Caco-2 (cell line): ENCODE measurements at regions not wholly inside any gene's neighbourhood (a gene's known extent, or its start where the extent isn't known, plus 50 kb on each side); places are given as distances from the start of the nearest gene placed in this dataset.

ENCODE experiments used
- BruUV-seq: library from RNA; stranded (reverse); fragments of 400-500 nt; replicated peaks from 2 replicates; lab custom pipeline; 2021; lab: Mats Ljungman, UMichigan
- CTCF ChIA-PET: fragments of 300-600 bp; sonication (Branson Sonifier 250); formaldehyde crosslinking; loops from one replicate; lab custom pipeline; 2022; ENCODE audit warnings: antibody characterized with exemption; lab: Charles Lee
- POLR2A ChIA-PET: fragments of 300-600 bp; sonication (Branson Sonifier 250); formaldehyde crosslinking; loops from one replicate; lab custom pipeline; 2022; ENCODE audit warnings: antibody characterized with exemption; lab: Charles Lee
- DNase-seq, 2 experiments: peaks; one replicate each; pipeline versions ENCODE4 v3.0.0 to v3.0.0-alpha.2; 2020 to 2022
- H3K27me3 ChIP-seq: replicated peaks from 2 replicates; pipeline ENCODE4 v1.6.0; 2011; ENCODE audit warnings: low read length; ENCODE audit not compliant: control insufficient read depth, insufficient read depth
- H3K36me3 ChIP-seq: 2 replicates; pipeline ENCODE4 v1.5.1; 2011; ENCODE audit warnings: low read length; ENCODE audit not compliant: control insufficient read depth, insufficient read depth
- H3K4me1 ChIP-seq: fragments of 250-450 bp; sonication (Bioruptor Pico); 2 replicates; pipeline ENCODE4 v1.5.1; 2020; ENCODE audit warnings: mild to moderate bottlenecking
- H3K4me3 ChIP-seq: 2 replicates; pipeline ENCODE4 v1.5.1; 2011; ENCODE audit warnings: low read depth, mild to moderate bottlenecking, control low read depth, low read length
- H3K9me3 ChIP-seq: fragments of 250-450 bp; sonication (Bioruptor Pico); 2 replicates; pipeline ENCODE4 v1.5.1; 2020; ENCODE audit warnings: mild to moderate bottlenecking, moderate library complexity
- H3K27ac Mint-ChIP-seq: one replicate; pipeline ENCODE4 v1.8.0; 2022; ENCODE audit warnings: mixed read lengths; ENCODE audit not compliant: unreplicated experiment
- H3K27me3 Mint-ChIP-seq: one replicate; pipeline ENCODE4 v1.8.0; 2022; ENCODE audit warnings: mixed read lengths; ENCODE audit not compliant: insufficient read depth, unreplicated experiment
- H3K36me3 Mint-ChIP-seq: one replicate; pipeline ENCODE4 v1.8.0; 2022; ENCODE audit warnings: mild to moderate bottlenecking, mixed read lengths; ENCODE audit not compliant: insufficient read depth, unreplicated experiment
- H3K4me1 Mint-ChIP-seq: one replicate; pipeline ENCODE4 v1.8.0; 2022; ENCODE audit warnings: low read depth, mixed read lengths; ENCODE audit not compliant: unreplicated experiment
- H3K4me3 Mint-ChIP-seq: one replicate; pipeline ENCODE4 v1.8.0; 2022; ENCODE audit warnings: mild to moderate bottlenecking, moderate library complexity, mixed read lengths; ENCODE audit not compliant: unreplicated experiment
- H3K9me3 Mint-ChIP-seq: one replicate; pipeline ENCODE4 v1.8.0; 2022; ENCODE audit warnings: mixed read lengths; ENCODE audit not compliant: unreplicated experiment
- CTCF ChIP-seq, 2 experiments: fragments of 200-600 bp in 1 of 2; IDR thresholded peaks; 1 replicate in 1 of 2; 2 replicates in 1 of 2; pipeline versions ENCODE4 v1.5.1 to v1.8.0; 2011 to 2022; ENCODE audit warnings: antibody characterized with exemption in 1 of 2, control low read depth in 1 of 2, inconsistent platforms in 1 of 2, low read depth in 1 of 2, low read length in 1 of 2, mild to moderate bottlenecking in 1 of 2, moderate library complexity in 1 of 2; ENCODE audit not compliant: insufficient read depth in 1 of 2, severe bottlenecking in 1 of 2, unreplicated experiment in 1 of 2
- intact Hi-C: fragments of 100-400 bp; cut with micrococcal nuclease; formaldehyde crosslinking; loops from one replicate; pipeline ENCODE4 v1.10.0; 2022; ENCODE audit not compliant: unreplicated experiment

GRCh38 chr5:33277061-33277650 lies 163.6 kb upstream of the TARS1 start:
- H3K4me3 Mint-ChIP-seq, result no peak overlapping the region
- Histone ChIP-seq H3K4me3 (no peak overlapping the region), H3K9me3 (no peaks in the 10 kb centered on the region), H3K36me3 (no peaks in the 10 kb centered on the region), H3K4me1 (no peaks in the 10 kb centered on the region), H3K27me3 (no peaks in the 10 kb centered on the region)
- ChIA-PET POLR2A (no interaction called here), CTCF (no interaction called here)
- TF ChIP-seq CTCF (IDR thresholded peaks at IDR 0.05; ENCODE audit: insufficient read depth in 1 of 2, low read depth in 1 of 2, low read length in 1 of 2, severe bottlenecking in 1 of 2, unreplicated experiment in 1 of 2), result no peak
- H3K9me3 Mint-ChIP-seq, result no peaks in the 10 kb centered on the region
- no TSS peak for BruUV-seq
- H3K36me3 Mint-ChIP-seq, result no peaks in the 10 kb centered on the region
- no peak for DNase-seq
- H3K4me1 Mint-ChIP-seq, result no peaks in the 10 kb centered on the region
- peaks cover 15% of the 10 kb centered on the region for H3K27me3 Mint-ChIP-seq
- no peak overlapping the region for H3K27ac Mint-ChIP-seq
- intact Hi-C loops, result no loop called here

- H3K4me3 ChIP-seq, result no peak overlapping the region
Measured at GRCh38 chr5:33281431-33281843, 159.3 kb upstream of the TARS1 start.

GRCh38 chr5:33282157-33282556 lies 158.6 kb upstream of the TARS1 start:
- CTCF ChIA-PET, result interaction anchor here (0.7 kb wide), 1 partner anchor 18 kb away, joined by 3 read pairs; no protein-coding TSS in a partner anchor
- Histone ChIP-seq H3K9me3 (no peaks in the 10 kb centered on the region), H3K4me3 (no peak overlapping the region), H3K27me3 (no peaks in the 10 kb centered on the region), H3K36me3 (no peaks in the 10 kb centered on the region), H3K4me1 (no peaks in the 10 kb centered on the region)
- DNase-seq, result no peak
- intact Hi-C loops, result no loop called here
- no peaks in the 10 kb centered on the region for H3K4me1 Mint-ChIP-seq
- no peak for TF ChIP-seq CTCF (IDR thresholded peaks at IDR 0.05; ENCODE audit: insufficient read depth in 1 of 2, low read depth in 1 of 2, low read length in 1 of 2, severe bottlenecking in 1 of 2, unreplicated experiment in 1 of 2)
- peaks cover 10% of the 10 kb centered on the region for H3K27me3 Mint-ChIP-seq
- no peaks in the 10 kb centered on the region for H3K36me3 Mint-ChIP-seq
- H3K9me3 Mint-ChIP-seq, result no peaks in the 10 kb centered on the region
- BruUV-seq, result no TSS peak
- H3K4me3 Mint-ChIP-seq, result no peak overlapping the region
- no peak overlapping the region for H3K27ac Mint-ChIP-seq
- POLR2A ChIA-PET, result no interaction called here

More at GRCh38 chr5:33281431-33281843, 159.3 kb upstream of the TARS1 start:
- TF ChIP-seq CTCF (IDR thresholded peaks at IDR 0.05; ENCODE audit: insufficient read depth in 1 of 2, low read depth in 1 of 2, low read length in 1 of 2, severe bottlenecking in 1 of 2, unreplicated experiment in 1 of 2), result no peak
- Histone ChIP-seq H3K27me3 (no peaks in the 10 kb centered on the region), H3K4me1 (no peaks in the 10 kb centered on the region), H3K36me3 (no peaks in the 10 kb centered on the region), H3K9me3 (no peaks in the 10 kb centered on the region)
- peaks cover 16% of the 10 kb centered on the region for H3K27me3 Mint-ChIP-seq
- CTCF ChIA-PET, result no interaction called here
- intact Hi-C loops, result no loop called here
- H3K36me3 Mint-ChIP-seq, result no peaks in the 10 kb centered on the region
- POLR2A ChIA-PET, result no interaction called here
- H3K27ac Mint-ChIP-seq, result no peak overlapping the region
- no peaks in the 10 kb centered on the region for H3K9me3 Mint-ChIP-seq
- H3K4me3 Mint-ChIP-seq, result no peak overlapping the region
- no peak for DNase-seq
- BruUV-seq, result no TSS peak
- H3K4me1 Mint-ChIP-seq, result no peaks in the 10 kb centered on the region
